ENCODE measurements at regions not wholly inside any gene's neighbourhood (a gene's known extent, or its start where the extent isn't known, plus 50 kb on each side); places are given as distances from the start of the nearest gene placed in this dataset.

- 0 out of 4 replicates have a peak, but pooled peaks of 1 of the 2 experiments have one; percentile 15 for TF ChIP-seq HDAC1 (IDR thresholded peaks at IDR 0.05)
- no peak for TF ChIP-seq ATF6 (CRISPR knock-in tag; IDR thresholded peaks at IDR 0.05)
- 0 out of 2 replicates have a peak, but pooled peaks have one; percentile 8 for TF ChIP-seq MIER1 (IDR thresholded peaks at IDR 0.05; ENCODE audit: low read depth)
- peak; percentile 69 for TF ChIP-seq PKNOX1 (IDR thresholded peaks at IDR 0.05)
- TF ChIP-seq MXI1 (IDR thresholded peaks at IDR 0.05; ENCODE audit: low read depth, low read length): no peak
- peak; percentile 11; the same call in 1 of the 2 replicates for TF ChIP-seq SOX6 (IDR thresholded peaks at IDR 0.05)
- peak; percentile 96 to 97 for TF ChIP-seq FOXK2 (conservative IDR thresholded peaks at IDR 0.05 in 1 of 2, IDR thresholded peaks at IDR 0.05 in 1 of 2; ENCODE audit: low read depth in 2 of 2)
- peak; percentile 90 to 96 for TF ChIP-seq FOXA3 (CRISPR knock-in tag; conservative IDR thresholded peaks at IDR 0.05 in 1 of 2, IDR thresholded peaks at IDR 0.05 in 1 of 2)
- TF ChIP-seq JUND (IDR thresholded peaks at IDR 0.05; ENCODE audit: borderline replicate concordance, low read depth, low read length): peak; percentile 52; the same call in 1 of the 2 replicates
- TF ChIP-seq JUND (tag; IDR thresholded peaks at IDR 0.05; ENCODE audit: borderline replicate concordance, low read depth, low read length): peak; percentile 69; the same call in 2 of the 3 replicates
- 0 out of 2 replicates have a peak, but pooled peaks have one; percentile 7 for TF ChIP-seq VEZF1 (CRISPR knock-in tag; IDR thresholded peaks at IDR 0.05)
- TF ChIP-seq DMBX1 (CRISPR knock-in tag; IDR thresholded peaks at IDR 0.05; ENCODE audit: borderline replicate concordance): 0 out of 2 replicates have a peak, but pooled peaks have one; percentile 3
- peak in 1 of 2 experiments; percentile 10; a peak in 1 of 4 replicates for TF ChIP-seq RAD21 (CRISPR knock-in tag; conservative IDR thresholded peaks at IDR 0.05 in 1 of 2, IDR thresholded peaks at IDR 0.05 in 1 of 2)
- peak; percentile 74 for TF ChIP-seq NBN (IDR thresholded peaks at IDR 0.05; ENCODE audit: low read depth)
- TF ChIP-seq SPI1 (IDR thresholded peaks at IDR 0.05; ENCODE audit: borderline replicate concordance, low read depth, low read length): no peak
- TF ChIP-seq FOSL1 (tag; conservative IDR thresholded peaks at IDR 0.05): no peak
- 0 out of 2 replicates have a peak, but pooled peaks have one; percentile 45 for TF ChIP-seq L3MBTL2 (IDR thresholded peaks at IDR 0.05)
- TF ChIP-seq ATF7 (IDR thresholded peaks at IDR 0.05): peak; percentile 75
- TF ChIP-seq ZBTB11 (CRISPR knock-in tag; IDR thresholded peaks at IDR 0.05): peak in 1 of 3 experiments; percentile 56; a peak in 1 of 6 replicates
- no peak for TF ChIP-seq ZFPM2 (CRISPR knock-in tag; IDR thresholded peaks at IDR 0.05)
- TF ChIP-seq NCOA6 (IDR thresholded peaks at IDR 0.05): no peak
Observed at GRCh38 chr1:182315167-182315556, 76.4 kb downstream of the GLUL start (continued).

All from K562 (cell line).